ENCODE measurements at regions not wholly inside any gene's neighbourhood (a gene's known extent, or its start where the extent isn't known, plus 50 kb on each side); places are given as distances from the start of the nearest gene placed in this dataset.

DNA sequence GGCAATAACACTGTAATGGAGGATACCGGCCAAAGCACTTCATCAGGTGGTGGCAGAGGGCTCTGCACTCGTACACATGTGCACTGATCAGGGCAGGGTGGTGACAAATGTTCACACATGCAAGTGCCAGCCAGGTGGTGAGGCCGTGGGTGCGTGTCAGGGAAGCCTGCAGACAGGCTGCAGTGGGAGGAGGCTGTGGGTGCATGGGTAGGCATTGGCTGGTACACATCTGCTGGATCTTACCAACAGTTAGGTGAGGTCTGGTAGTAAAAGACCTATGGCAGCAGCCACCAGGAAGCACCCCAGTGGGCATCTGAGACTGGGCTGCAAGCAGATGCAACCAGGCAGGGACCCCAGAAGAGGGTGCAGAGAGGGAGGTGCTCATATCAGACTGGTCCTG is 65.3 kb downstream of the PDE6H start:
- no peak overlapping the region for H3K27ac ChIP-seq (ENCODE audit: low read length, poor library complexity, severe bottlenecking)
- no peaks in the 10 kb centered on the region for H3K9me3 ChIP-seq (ENCODE audit: control insufficient read depth, low read length)
- no peak overlapping the region for H2AFZ ChIP-seq (ENCODE audit: low read depth, low read length)
- no peak overlapping the region for H3K23ac ChIP-seq (ENCODE audit: low read length in 2 of 2)
- H3K4me1 ChIP-seq (ENCODE audit: control insufficient read depth, insufficient read depth, low read depth, low read length): peaks cover 1% of the 10 kb centered on the region
- no peak overlapping the region for H3K9ac ChIP-seq (ENCODE audit: low read length)
- 66% methylated on average over 4 of the region's 4 CpGs for WGBS
- DNase-seq: no peak
- H2BK5ac ChIP-seq (ENCODE audit: low read depth, low read length, poor library complexity, severe bottlenecking): no peak overlapping the region
- H2AK5ac ChIP-seq (ENCODE audit: low read length, severe bottlenecking): no peak overlapping the region
- no peak overlapping the region for H3K4me2 ChIP-seq (ENCODE audit: low read length, poor library complexity, severe bottlenecking)
- no peak overlapping the region for H2BK15ac ChIP-seq (ENCODE audit: low read depth, poor library complexity, severe bottlenecking)
- no peaks in the 10 kb centered on the region for H3K36me3 ChIP-seq (ENCODE audit: control insufficient read depth in 1 of 2, insufficient read depth in 2 of 2, low read depth in 1 of 2, low read length in 2 of 2)
- H3K79me1 ChIP-seq (replicated peaks; ENCODE audit: low read length, poor library complexity, severe bottlenecking): no peaks in the 10 kb centered on the region
- H4K91ac ChIP-seq (ENCODE audit: low read length): no peak overlapping the region
- H2BK12ac ChIP-seq (ENCODE audit: low read length in 2 of 2): no peak overlapping the region
- H3K4me3 ChIP-seq (ENCODE audit: insufficient read depth in 1 of 2, low read depth in 1 of 2, low read length in 2 of 2): no peak overlapping the region
- peak overlapping the region in 1 of 2 experiments; percentile 73 for H3K14ac ChIP-seq (ENCODE audit: low read length in 2 of 2)
- no peak overlapping the region for H3K18ac ChIP-seq (ENCODE audit: low read depth in 1 of 2, low read length in 2 of 2)
- no peak overlapping the region for H3K4ac ChIP-seq (ENCODE audit: low read depth in 1 of 2, low read length in 2 of 2)
- no peak overlapping the region for H2BK120ac ChIP-seq (ENCODE audit: low read depth, low read length)
- H3K27me3 ChIP-seq (ENCODE audit: control insufficient read depth in 1 of 2, insufficient read depth in 1 of 2, low read length in 2 of 2): no peaks in the 10 kb centered on the region
- no peak overlapping the region for H4K8ac ChIP-seq (ENCODE audit: low read length)

- H3K9me3 ChIP-seq (ENCODE audit: control insufficient read depth, low read length): no peaks in the 10 kb centered on the region
- no peak overlapping the region for H3K14ac ChIP-seq (ENCODE audit: low read length in 2 of 2)
- no CpG with 5 or more reads among the region's 1 CpG for WGBS
- H3K9ac ChIP-seq (ENCODE audit: low read length): no peak overlapping the region
- H3K23ac ChIP-seq (ENCODE audit: low read length in 2 of 2): no peak overlapping the region
- H2BK5ac ChIP-seq (ENCODE audit: low read depth, low read length, poor library complexity, severe bottlenecking): no peak overlapping the region
- H3K4ac ChIP-seq (ENCODE audit: low read depth in 1 of 2, low read length in 2 of 2): no peak overlapping the region
- no peak overlapping the region for H2BK12ac ChIP-seq (ENCODE audit: low read length in 2 of 2)
- H3K27ac ChIP-seq (ENCODE audit: low read length, poor library complexity, severe bottlenecking): peak overlapping the region; percentile 45
- H4K8ac ChIP-seq (ENCODE audit: low read length): no peak overlapping the region
- no peaks in the 10 kb centered on the region for H3K36me3 ChIP-seq (ENCODE audit: control insufficient read depth in 1 of 2, insufficient read depth in 2 of 2, low read depth in 1 of 2, low read length in 2 of 2)
- no peaks in the 10 kb centered on the region for H3K27me3 ChIP-seq (ENCODE audit: control insufficient read depth in 1 of 2, insufficient read depth in 1 of 2, low read length in 2 of 2)
- H3K4me1 ChIP-seq (ENCODE audit: control insufficient read depth, insufficient read depth, low read depth, low read length): peaks cover 2% of the 10 kb centered on the region
- H3K4me3 ChIP-seq (ENCODE audit: insufficient read depth in 1 of 2, low read depth in 1 of 2, low read length in 2 of 2): no peak overlapping the region
- H2BK120ac ChIP-seq (ENCODE audit: low read depth, low read length): no peak overlapping the region
- no peak overlapping the region for H3K18ac ChIP-seq (ENCODE audit: low read depth in 1 of 2, low read length in 2 of 2)
- H4K91ac ChIP-seq (ENCODE audit: low read length): no peak overlapping the region
- no peak overlapping the region for H2BK15ac ChIP-seq (ENCODE audit: low read depth, poor library complexity, severe bottlenecking)
- DNase-seq: peak; percentile 8
- H2AK5ac ChIP-seq (ENCODE audit: low read length, severe bottlenecking): no peak overlapping the region
- no peak overlapping the region for H2AFZ ChIP-seq (ENCODE audit: low read depth, low read length)
- no peak overlapping the region for H3K4me2 ChIP-seq (ENCODE audit: low read length, poor library complexity, severe bottlenecking)
- H3K79me1 ChIP-seq (replicated peaks; ENCODE audit: low read length, poor library complexity, severe bottlenecking): no peaks in the 10 kb centered on the region
These were observed 71.6 kb downstream of the PDE6H start for GRCh38 chr12:15044471-15044870.

- Histone ChIP-seq H3K18ac (ENCODE audit: low read depth in 1 of 2, low read length in 2 of 2) (no peak overlapping the region), H3K4ac (ENCODE audit: low read depth in 1 of 2, low read length in 2 of 2) (no peak overlapping the region), H2AK5ac (ENCODE audit: low read length, severe bottlenecking) (peak overlapping the region; percentile 1), H2BK12ac (ENCODE audit: low read length in 2 of 2) (no peak overlapping the region), H3K4me3 (ENCODE audit: insufficient read depth in 1 of 2, low read depth in 1 of 2, low read length in 2 of 2) (no peak overlapping the region), H3K27me3 (ENCODE audit: control insufficient read depth in 1 of 2, insufficient read depth in 1 of 2, low read length in 2 of 2) (no peaks in the 10 kb centered on the region), H3K4me2 (ENCODE audit: low read length, poor library complexity, severe bottlenecking) (no peak overlapping the region), H3K79me1 (replicated peaks; ENCODE audit: low read length, poor library complexity, severe bottlenecking) (no peaks in the 10 kb centered on the region), H4K91ac (ENCODE audit: low read length) (no peak overlapping the region), H3K36me3 (ENCODE audit: control insufficient read depth in 1 of 2, insufficient read depth in 2 of 2, low read depth in 1 of 2, low read length in 2 of 2) (no peaks in the 10 kb centered on the region), H3K4me1 (ENCODE audit: control insufficient read depth, insufficient read depth, low read depth, low read length) (peaks cover 2% of the 10 kb centered on the region), H3K9ac (ENCODE audit: low read length) (no peak overlapping the region), H3K23ac (ENCODE audit: low read length in 2 of 2) (no peak overlapping the region), H2BK120ac (ENCODE audit: low read depth, low read length) (no peak overlapping the region), H2BK15ac (ENCODE audit: low read depth, poor library complexity, severe bottlenecking) (no peak overlapping the region), H4K8ac (ENCODE audit: low read length) (no peak overlapping the region), H2BK5ac (ENCODE audit: low read depth, low read length, poor library complexity, severe bottlenecking) (no peak overlapping the region), H2AFZ (ENCODE audit: low read depth, low read length) (no peak overlapping the region), H3K14ac (ENCODE audit: low read length in 2 of 2) (no peak overlapping the region), H3K9me3 (ENCODE audit: control insufficient read depth, low read length) (no peaks in the 10 kb centered on the region), H3K27ac (ENCODE audit: low read length, poor library complexity, severe bottlenecking) (no peak overlapping the region)
- no peak for DNase-seq
- no CpG with 5 or more reads among the region's 1 CpG for WGBS
These were observed 72.6 kb downstream of the PDE6H start for GRCh38 chr12:15045451-15045850.

DNA sequence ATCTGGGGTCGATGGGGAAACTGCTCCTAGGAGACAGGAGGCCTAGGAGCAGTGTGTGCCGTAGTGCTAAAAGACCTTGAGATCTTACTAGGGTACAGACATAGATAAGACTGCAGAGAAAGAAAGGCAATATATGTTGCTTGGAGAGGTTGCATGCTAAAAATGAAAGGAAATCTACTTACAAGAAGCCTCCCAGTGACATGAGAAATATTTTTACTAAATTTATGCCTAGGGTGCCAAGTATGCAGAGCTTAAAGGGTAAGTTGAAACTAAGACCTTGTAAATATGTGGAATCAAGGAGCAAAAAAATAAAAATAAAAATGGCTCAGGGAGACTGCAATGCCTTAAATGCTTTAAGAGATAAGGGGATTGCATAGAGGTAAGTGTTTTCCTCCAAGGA is 74.8 kb downstream of the PDE6H start:
- Histone ChIP-seq H4K8ac (ENCODE audit: low read length) (no peak overlapping the region), H2BK5ac (ENCODE audit: low read depth, low read length, poor library complexity, severe bottlenecking) (no peak overlapping the region), H3K79me1 (replicated peaks; ENCODE audit: low read length, poor library complexity, severe bottlenecking) (no peaks in the 10 kb centered on the region), H3K4ac (ENCODE audit: low read depth in 1 of 2, low read length in 2 of 2) (no peak overlapping the region), H3K27ac (ENCODE audit: low read length, poor library complexity, severe bottlenecking) (no peak overlapping the region), H3K4me3 (ENCODE audit: insufficient read depth in 1 of 2, low read depth in 1 of 2, low read length in 2 of 2) (no peak overlapping the region), H2AK5ac (ENCODE audit: low read length, severe bottlenecking) (peak overlapping the region; percentile 73), H3K9ac (ENCODE audit: low read length) (no peak overlapping the region), H3K4me1 (ENCODE audit: control insufficient read depth, insufficient read depth, low read depth, low read length) (peaks cover 2% of the 10 kb centered on the region), H3K27me3 (ENCODE audit: control insufficient read depth in 1 of 2, insufficient read depth in 1 of 2, low read length in 2 of 2) (no peaks in the 10 kb centered on the region), H3K9me3 (ENCODE audit: control insufficient read depth, low read length) (no peaks in the 10 kb centered on the region), H3K23ac (ENCODE audit: low read length in 2 of 2) (no peak overlapping the region), H3K4me2 (ENCODE audit: low read length, poor library complexity, severe bottlenecking) (no peak overlapping the region), H4K91ac (ENCODE audit: low read length) (no peak overlapping the region), H3K14ac (ENCODE audit: low read length in 2 of 2) (no peak overlapping the region), H2BK15ac (ENCODE audit: low read depth, poor library complexity, severe bottlenecking) (no peak overlapping the region), H3K18ac (ENCODE audit: low read depth in 1 of 2, low read length in 2 of 2) (no peak overlapping the region), H2BK120ac (ENCODE audit: low read depth, low read length) (no peak overlapping the region), H2BK12ac (ENCODE audit: low read length in 2 of 2) (no peak overlapping the region), H2AFZ (ENCODE audit: low read depth, low read length) (no peak overlapping the region), H3K36me3 (ENCODE audit: control insufficient read depth in 1 of 2, insufficient read depth in 2 of 2, low read depth in 1 of 2, low read length in 2 of 2) (no peaks in the 10 kb centered on the region)
- DNase-seq: no peak
- WGBS: 75% methylated on average over 2 of the region's 2 CpGs

Data from mesenchymal stem cell (in vitro differentiated cells and primary cell).